Spinal cord (tissue), 9 donors: ENCODE measurements at regions not wholly inside any gene's neighbourhood (a gene's known extent, or its start where the extent isn't known, plus 50 kb on each side); places are given as distances from the start of the nearest gene placed in this dataset.
"Not testable (repeated sequence)": the region's sequence is repeated elsewhere in the genome, so short reads cannot be mapped to it uniquely, and the experiment has no call there.

ENCODE experiments used
- DNase-seq, 6 donors: peaks; one replicate each; pipeline versions ENCODE4 v3.0.0 to v3.0.0-alpha.2; 2013 to 2015; ENCODE audit warnings: low spot score in 6 of 6, low read depth in 4 of 6
- H3K27ac ChIP-seq: one replicate; pipeline ENCODE4 v1.5.1; 2013; ENCODE audit warnings: low read depth, low read length, control low read depth
- H3K27me3 ChIP-seq: one replicate; pipeline ENCODE4 v1.6.1; 2013; ENCODE audit warnings: low read length; ENCODE audit not compliant: control insufficient read depth, insufficient read depth
- H3K36me3 ChIP-seq: one replicate; pipeline ENCODE4 v1.6.1; 2013; ENCODE audit warnings: low read length; ENCODE audit not compliant: control insufficient read depth, insufficient read depth
- H3K4me1 ChIP-seq: one replicate; pipeline ENCODE4 v1.6.1; 2013; ENCODE audit warnings: low read length; ENCODE audit not compliant: control insufficient read depth, insufficient read depth
- H3K4me3 ChIP-seq: one replicate; pipeline ENCODE4 v1.5.1; 2013; ENCODE audit warnings: low read depth, low read length, control low read depth
- H3K9me3 ChIP-seq: one replicate; pipeline ENCODE4 v1.6.1; 2013; ENCODE audit warnings: low read length; ENCODE audit not compliant: control insufficient read depth, insufficient read depth
- WGBS: methylation state at CpG from one replicate; pipeline ENCODE4 v1.1.5; 2013; ENCODE audit warnings: missing lambda C conversion rate; ENCODE audit not compliant: insufficient coverage; 5-methylcytosine and 5-hydroxymethylcytosine counted together
- donor health status: healthy.

DNA sequence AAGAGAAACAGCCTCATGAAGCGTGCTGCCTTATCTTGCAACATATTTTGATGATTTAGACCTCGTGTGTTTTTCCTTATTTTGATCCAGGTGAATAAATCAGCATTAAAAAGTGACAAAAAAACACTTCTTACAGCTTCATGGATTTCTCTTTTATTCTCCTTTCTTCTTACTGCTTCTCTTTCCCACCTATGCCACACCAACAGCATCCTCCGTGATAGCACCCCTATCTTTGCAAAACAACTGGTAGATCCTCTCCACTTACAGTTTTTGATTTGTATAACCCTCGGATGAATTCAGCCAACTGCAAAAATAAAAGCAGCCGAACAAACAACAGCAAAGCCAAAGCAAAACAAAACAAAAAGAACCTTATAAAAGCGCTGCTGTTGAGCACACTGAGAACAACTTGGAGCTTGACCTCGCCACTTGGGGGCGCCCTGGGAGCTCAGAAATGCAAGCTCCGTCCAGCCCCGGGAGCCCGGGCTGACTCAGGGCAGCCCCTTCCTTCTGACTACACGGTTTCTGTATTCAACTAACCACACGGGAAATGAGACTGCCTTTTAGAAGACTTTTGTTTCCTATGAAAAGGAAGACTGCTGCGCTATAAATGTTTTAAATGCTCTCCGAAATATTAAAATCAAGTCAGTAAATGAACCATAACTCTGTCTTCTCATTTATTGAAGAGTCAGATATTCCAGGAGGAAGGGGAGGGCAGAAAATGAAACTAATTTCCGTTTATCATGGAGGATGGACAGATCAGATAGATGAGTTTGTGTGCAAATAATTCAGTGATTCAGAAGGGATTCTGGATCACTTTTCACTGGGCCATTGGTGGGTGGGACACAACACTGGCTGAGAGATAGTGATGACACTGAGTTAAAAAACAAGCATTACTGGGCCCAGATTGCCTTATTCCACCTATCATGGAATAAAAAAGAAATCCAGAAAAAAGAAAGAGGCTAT is 186.8 kb downstream of the ATP6V0E2 start:
- WGBS, result no CpG with 5 or more reads among the region's 16 CpGs
- H3K27me3 ChIP-seq, H3K4me1 ChIP-seq, H3K27ac ChIP-seq, H3K36me3 ChIP-seq, H3K4me3 ChIP-seq, DNase-seq, H3K9me3 ChIP-seq: not testable (repeated sequence)

DNA sequence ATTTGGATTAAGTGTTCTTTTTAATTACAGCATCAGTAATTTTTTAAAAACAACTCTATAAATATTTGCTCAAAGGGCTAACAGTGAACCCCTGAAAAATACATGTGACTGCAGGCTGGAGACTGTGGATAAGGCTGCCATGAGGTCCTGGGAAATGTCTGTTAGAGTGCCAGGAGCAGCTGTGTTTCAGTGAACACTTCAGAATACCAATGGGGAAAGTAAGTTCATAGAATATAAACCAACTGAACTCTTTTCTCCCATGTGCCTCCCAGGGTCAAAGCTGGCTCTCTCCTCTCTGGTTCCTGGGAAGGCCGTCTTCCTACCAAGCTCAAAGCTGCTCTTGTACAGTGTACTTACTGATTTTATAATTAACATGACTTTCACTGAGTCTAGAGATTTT is 189.4 kb downstream of the ATP6V0E2 start:
- not testable (repeated sequence) for H3K27me3 ChIP-seq, H3K9me3 ChIP-seq, H3K4me1 ChIP-seq, H3K27ac ChIP-seq, H3K36me3 ChIP-seq, H3K4me3 ChIP-seq
- DNase-seq, result peak in 2 of 6 donors; percentile 54 to 58
- WGBS, result no CpG with 5 or more reads among the region's 1 CpG

DNA sequence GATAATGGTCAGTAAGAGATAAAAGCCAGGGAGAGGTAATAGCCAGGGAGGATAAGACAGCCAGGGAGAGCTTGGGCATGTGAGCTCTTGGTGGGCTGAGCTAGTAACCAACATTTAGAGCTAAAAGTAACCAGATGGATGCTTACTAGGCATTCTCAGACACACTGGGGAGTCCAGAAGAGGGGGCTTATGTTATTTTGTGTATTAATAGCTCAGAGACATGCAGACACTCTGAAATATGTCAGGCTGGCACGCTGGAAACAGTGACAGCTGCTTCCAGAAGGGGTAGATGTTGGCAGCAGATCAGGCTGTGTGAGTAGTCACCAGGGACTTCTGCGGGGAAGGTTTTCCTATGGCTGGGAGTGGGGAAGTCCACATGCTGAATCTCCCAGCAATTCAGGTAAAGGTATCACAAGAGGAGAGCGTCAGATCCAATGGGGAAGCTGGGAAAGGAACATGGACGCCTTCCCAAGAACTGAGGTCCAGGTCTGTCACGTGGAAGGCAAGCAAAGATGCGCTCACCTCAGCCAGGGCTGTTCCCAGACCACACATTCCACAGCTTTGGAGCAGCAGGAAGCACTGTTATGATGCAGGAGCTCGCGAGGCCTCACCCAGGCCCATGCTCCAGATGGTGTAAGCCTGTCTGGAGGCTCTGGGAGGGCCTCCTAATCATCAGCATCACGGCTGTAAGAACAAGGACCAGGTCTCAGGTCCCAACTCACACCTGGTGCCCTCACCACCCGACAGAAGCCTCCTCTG is 196.0 kb downstream of the ATP6V0E2 start:
- H3K27ac ChIP-seq, H3K4me1 ChIP-seq, H3K36me3 ChIP-seq, H3K9me3 ChIP-seq, H3K27me3 ChIP-seq, H3K4me3 ChIP-seq: not testable (repeated sequence)
- 84% methylated on average over 4 of the region's 10 CpGs for WGBS
- peak in 2 of 6 donors; percentile 35 to 50 for DNase-seq

DNA sequence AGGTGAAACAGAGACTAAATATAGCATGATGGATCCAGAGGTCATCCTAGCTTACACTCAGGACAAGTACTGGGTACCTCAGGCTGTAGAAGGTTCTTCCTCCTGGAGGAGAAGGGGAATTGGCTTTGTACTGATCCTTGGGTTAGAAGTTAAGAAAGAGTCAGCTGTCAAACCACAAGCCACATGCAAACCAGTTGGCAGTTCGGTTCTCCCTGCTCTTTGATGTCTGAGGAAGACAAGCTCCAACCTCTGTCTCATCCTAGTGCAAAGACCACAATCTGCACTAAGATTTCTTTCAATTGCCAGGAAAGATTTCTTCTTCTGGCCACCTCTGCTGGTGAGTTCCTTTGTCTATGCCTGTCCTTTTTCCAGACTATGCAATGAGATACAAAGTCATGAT is 203.8 kb downstream of the ATP6V0E2 start:
- not testable (repeated sequence) for H3K4me1 ChIP-seq, H3K36me3 ChIP-seq, H3K9me3 ChIP-seq, H3K27me3 ChIP-seq, DNase-seq, H3K27ac ChIP-seq, H3K4me3 ChIP-seq
- WGBS, result 71% methylated on average over 1 of the region's 1 CpG

DNA sequence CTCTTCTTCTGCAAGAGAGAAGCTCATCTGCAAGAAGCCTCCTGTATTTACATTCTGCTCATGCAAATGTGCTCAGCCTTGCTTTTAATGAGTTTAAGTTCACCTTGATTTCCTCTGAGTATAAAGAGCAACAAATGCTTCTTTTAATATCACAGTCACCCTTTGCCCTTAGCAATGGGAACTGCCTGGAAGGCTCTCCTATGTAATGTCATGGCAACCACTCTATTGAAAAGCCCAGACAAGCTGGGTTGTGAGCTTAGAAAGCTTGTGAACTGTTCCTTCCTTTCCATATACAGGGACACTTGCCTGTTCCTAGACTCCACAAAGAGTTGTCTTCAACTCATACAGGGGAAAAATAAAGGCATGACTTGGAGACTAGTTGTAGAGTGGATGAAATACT is 208.1 kb downstream of the ATP6V0E2 start:
- peak in 2 of 6 donors; percentile 0 to 33 for DNase-seq
- not testable (repeated sequence) for H3K4me3 ChIP-seq, H3K9me3 ChIP-seq, H3K36me3 ChIP-seq, H3K27me3 ChIP-seq, H3K4me1 ChIP-seq, H3K27ac ChIP-seq

DNA sequence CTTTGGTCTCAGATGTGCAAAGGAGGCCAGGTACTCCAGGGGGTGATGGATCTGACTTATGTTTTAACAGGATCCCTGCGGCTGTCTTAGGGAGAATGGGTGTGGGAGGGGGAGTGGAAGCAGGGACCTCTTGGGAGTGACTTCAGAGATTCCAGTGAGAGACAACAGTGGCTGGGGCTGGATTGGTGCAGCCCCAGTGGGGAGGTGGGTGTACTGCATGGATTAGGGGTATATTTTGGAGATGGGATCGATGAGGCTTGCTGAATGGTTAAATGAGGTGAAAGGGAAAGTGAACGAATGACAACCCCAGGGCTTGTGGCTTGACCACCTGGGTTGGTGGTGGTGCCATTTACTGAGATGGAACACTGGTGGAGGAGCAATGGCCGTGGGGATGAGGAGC is 211.0 kb downstream of the ATP6V0E2 start:
- H3K9me3 ChIP-seq, H3K4me1 ChIP-seq, H3K4me3 ChIP-seq, DNase-seq, H3K36me3 ChIP-seq, H3K27ac ChIP-seq, H3K27me3 ChIP-seq: not testable (repeated sequence)
- 76% methylated on average over 3 of the region's 4 CpGs for WGBS

DNA sequence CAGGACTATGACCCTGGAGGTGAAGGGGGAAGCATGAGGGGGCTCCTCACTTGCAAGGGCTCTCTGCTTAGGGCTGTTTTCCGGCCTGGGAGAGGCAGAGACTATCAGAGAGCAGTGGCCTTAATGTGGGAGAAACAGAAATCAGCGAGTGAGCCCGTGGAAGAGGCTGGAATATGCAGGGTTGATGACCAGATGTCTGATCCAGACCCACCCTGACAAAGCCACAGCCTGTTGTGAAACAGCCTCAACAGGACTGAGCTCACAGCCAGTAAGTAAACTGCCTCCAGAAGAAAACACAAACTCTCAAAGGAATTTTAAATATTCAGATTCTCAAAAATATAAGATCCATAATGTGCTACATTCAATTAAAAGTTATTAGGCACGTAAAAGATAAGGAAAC is 213.7 kb downstream of the ATP6V0E2 start:
- not testable (repeated sequence) for H3K4me1 ChIP-seq, DNase-seq, H3K4me3 ChIP-seq, H3K36me3 ChIP-seq, H3K27ac ChIP-seq, H3K27me3 ChIP-seq, H3K9me3 ChIP-seq
- 90% methylated on average over 3 of the region's 4 CpGs for WGBS

DNA sequence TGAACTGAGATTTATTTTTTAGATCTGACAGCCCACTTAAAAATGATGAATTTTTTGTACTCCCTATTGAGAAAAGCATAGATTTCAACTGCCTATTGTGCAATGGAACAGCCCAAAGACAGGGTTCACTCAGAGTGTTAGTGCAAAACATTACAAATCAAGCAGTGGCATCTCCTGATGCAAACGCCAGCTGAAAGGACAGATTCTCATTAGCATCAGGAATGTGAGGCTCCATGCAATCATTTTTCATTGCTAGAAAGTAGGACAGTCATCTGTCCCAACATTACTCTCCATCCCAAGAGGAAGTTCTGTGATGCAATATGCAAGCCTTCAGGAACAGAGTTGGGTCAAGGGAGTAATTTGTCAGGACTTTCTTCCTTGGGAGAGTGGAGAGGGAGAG is 215.4 kb downstream of the ATP6V0E2 start:
- H3K4me3 ChIP-seq, H3K27ac ChIP-seq, H3K9me3 ChIP-seq, H3K4me1 ChIP-seq, H3K27me3 ChIP-seq, H3K36me3 ChIP-seq: not testable (repeated sequence)
- no CpG with 5 or more reads among the region's 1 CpG for WGBS
- DNase-seq, result peak in 1 of 6 donors; percentile 9

DNA sequence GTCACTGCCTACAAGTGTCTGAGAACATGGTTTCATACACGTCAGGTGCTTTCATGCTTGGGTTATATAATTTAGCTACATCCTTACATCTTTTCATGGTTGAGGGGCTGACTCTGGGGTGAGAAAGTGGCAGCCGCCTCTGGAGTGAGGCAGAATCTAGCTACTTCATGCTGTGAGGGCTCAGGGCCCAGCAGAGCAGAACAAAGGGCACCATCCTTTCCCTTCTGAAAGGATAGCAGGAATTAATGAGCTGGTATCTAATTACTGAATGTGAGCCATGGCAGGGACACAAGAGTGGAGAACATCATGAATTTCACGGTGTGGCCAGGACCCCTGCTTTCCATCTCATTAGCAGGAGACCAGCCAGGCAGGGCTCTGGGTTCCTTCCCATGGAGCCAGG is 217.0 kb downstream of the ATP6V0E2 start:
- not testable (repeated sequence) for H3K4me1 ChIP-seq, DNase-seq, H3K27ac ChIP-seq, H3K27me3 ChIP-seq, H3K36me3 ChIP-seq, H3K4me3 ChIP-seq, H3K9me3 ChIP-seq
- no CpG with 5 or more reads among the region's 3 CpGs for WGBS

DNA sequence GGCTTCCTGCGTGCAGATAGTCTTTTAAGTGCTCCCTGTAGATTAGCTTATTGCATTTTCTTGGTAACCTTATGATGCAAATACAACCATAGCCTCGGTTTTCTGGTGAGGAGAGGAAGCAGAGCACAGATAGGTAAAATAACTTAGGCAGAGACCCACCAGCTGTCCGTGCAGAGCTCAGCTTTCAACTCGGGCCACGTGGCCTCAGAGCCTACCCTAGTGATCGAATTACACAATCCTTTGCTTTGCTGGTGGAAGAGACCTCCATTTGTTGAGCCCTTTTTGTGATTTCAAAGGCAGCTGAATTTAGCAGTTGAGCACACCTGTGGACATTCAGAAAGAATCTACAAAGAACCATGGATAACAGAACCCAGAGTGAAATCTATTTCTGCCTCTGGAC is 220.1 kb downstream of the ATP6V0E2 start:
- 38% methylated on average over 4 of the region's 6 CpGs for WGBS
- H3K27me3 ChIP-seq, H3K9me3 ChIP-seq, H3K4me1 ChIP-seq, H3K36me3 ChIP-seq, H3K27ac ChIP-seq, DNase-seq, H3K4me3 ChIP-seq: not testable (repeated sequence)
